DMS153 treated with DMSO at 0.1 percent for 48 hours (cell line): ENCODE measurements at regions not wholly inside any gene's neighbourhood (a gene's known extent, or its start where the extent isn't known, plus 50 kb on each side); places are given as distances from the start of the nearest gene placed in this dataset.
"Not testable (repeated sequence)": the region's sequence is repeated elsewhere in the genome, so short reads cannot be mapped to it uniquely, and the experiment has no call there.

Source experiments
- DNase-seq: peaks from one replicate; lab custom pipeline; 2025; ENCODE audit not compliant: unreplicated experiment; lab: John Stamatoyannopoulos, UW

DNA sequence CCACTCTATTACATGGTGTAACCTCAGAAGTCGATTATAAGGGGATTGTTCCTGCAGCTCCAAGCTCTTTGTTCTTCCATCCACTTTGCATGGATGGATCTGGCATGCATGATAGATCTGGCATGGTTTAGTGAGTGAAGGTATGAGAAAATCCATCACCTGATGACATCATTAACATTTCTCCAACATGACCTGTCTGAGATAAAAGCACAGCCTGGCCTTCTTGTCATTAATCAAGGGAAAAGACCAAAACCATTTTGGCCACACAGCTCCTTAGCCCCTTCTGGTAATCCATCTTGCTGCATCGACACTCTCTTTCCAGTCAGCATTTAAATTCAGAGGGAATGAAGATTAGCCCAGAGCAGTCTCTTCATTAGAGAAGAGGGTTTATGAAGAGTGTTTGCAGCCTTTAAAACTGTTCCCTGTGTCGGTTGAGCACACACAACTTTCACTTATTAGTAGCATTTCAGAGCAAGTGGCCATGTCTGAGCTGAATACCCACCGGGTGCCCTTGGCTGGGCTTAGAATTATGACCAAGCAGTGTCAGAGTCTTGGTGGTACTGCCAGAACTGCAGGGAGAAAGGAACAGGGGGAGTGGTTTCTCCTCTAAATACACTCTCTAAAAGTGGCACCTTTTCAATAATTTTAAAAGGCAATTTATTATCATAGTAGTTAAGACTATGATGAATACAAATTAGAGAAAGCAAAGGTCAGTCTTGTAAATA, 246.0 kb downstream of the HAPSTR1 start:
- DNase-seq, result no peak

DNA sequence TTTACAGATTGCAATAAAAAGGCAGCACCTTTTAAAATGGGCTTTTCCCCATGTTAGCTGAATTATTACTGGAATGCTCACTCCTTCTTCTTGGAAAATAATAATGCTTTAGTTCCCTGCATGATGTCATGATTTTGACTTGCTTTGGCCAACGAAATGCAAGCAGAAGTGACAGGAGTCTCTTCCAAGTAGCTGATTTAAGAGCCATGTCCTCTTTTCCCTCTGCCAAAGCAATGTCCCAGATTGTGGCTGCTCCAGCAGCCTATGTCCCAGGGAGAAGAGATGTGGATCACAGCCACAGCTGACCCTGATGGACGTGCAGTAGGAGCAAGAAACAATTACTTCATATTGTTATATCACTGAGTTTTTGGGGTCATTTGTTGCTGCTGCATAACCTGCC, 246.6 kb downstream of the HAPSTR1 start:
- no peak for DNase-seq

- no peak for DNase-seq
Measured at GRCh38 chr16:9338510-9338909, 247.1 kb downstream of the HAPSTR1 start.

DNA sequence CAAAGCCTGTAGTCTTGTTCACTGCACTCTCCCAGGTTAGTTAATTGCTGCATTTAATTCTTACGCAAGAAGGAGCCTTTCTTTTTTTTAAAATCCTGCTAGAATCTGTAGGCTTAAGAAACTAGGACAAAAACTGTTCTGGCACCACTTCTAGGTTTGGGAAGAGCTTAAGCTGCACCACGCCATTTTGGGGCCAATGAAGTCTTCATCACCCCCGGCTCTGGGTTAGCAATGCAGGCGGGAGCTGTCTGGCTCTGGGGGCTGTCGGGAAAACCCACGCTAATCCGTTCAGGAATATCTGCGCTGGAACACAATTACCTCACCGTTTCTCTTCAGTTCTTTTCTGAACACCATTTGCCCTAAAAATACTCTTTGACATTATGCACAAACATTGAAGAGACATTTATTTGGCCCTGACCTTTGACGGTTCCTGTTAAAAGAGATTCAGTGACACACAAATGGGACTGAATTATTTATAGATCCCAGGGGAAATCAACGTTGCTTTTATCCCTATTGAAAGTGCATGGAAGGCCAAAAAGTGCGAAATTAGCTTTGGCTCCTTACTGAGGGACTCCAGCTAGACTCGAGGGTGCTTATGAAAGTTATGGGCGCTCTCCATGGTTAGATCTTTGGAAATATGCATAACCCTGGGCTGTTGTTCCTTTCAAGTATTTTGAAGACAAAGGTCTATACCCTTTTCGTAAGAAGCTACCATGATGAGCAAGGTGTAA, 249.2 kb downstream of the HAPSTR1 start:
- DNase-seq, result peak; percentile 21

DNA sequence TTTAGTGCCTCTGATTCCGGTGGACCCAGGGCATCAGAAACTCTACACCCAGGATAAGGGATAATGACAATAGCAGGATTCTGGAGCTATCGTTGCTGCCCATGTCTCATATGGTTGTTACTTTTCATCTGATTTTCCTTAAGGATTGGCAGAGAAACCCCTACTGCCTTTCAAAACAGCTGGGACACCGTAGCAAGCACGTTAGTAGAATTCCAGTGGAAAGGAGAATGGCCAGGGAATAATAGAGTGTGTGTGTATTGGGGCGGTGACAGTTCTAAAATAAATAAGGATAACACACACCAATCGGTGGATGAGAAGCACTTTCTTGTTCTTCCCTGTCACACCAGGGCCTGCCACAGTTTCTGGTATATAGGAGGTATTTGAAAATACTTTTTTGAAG, 251.8 kb downstream of the HAPSTR1 start:
- no peak for DNase-seq

- DNase-seq, result no peak
Measured at GRCh38 chr16:9344508-9344907, 253.1 kb downstream of the HAPSTR1 start.

- DNase-seq, result no peak
Measured at GRCh38 chr16:9345046-9345445, 253.6 kb downstream of the HAPSTR1 start.

GRCh38 chr16:9345880-9346279, 254.4 kb downstream of the HAPSTR1 start:
- DNase-seq, result no peak

GRCh38 chr16:9348912-9349311, 257.5 kb downstream of the HAPSTR1 start:
- no peak for DNase-seq

GRCh38 chr16:9349373-9349960, 258.0 kb downstream of the HAPSTR1 start:
- not testable (repeated sequence) for DNase-seq

DNA sequence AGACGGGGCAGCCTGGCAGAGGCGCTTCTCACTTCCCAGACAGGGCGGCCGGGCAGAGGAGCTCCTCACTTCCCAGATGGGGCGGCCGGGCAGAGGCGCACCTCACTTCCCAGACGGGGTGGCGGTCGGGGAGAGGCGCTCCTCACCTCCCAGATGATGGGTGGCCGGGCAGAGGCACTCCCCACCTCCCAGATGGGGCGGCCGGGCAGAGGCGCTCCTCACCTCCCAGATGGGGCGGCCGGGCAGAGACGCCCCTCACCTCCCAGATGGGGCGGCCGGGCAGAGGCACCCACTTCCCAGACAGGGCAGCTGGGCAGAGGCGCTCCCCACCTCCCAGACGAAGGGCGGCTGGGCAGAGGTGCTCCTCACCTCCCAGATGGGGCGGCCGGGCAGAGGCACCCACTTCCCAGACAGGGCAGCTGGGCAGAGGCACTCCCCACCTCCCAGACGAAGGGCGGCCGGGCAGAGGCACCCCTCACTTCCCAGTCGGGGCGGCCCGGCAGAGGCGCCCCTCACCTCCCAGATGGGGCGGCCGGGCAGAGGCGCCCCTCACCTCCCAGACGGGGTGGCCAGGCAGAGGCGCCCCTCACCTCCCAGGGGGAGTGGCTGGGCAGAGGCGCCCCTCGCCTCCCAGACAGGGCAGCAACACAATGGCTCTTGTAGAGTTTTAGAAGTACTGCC, 258.8 kb downstream of the HAPSTR1 start:
- DNase-seq, result not testable (repeated sequence)

GRCh38 chr16:9351440-9351839, 260.0 kb downstream of the HAPSTR1 start:
- DNase-seq, result no peak

GRCh38 chr16:9351841-9352434, 260.5 kb downstream of the HAPSTR1 start:
- DNase-seq, result no peak

DNA sequence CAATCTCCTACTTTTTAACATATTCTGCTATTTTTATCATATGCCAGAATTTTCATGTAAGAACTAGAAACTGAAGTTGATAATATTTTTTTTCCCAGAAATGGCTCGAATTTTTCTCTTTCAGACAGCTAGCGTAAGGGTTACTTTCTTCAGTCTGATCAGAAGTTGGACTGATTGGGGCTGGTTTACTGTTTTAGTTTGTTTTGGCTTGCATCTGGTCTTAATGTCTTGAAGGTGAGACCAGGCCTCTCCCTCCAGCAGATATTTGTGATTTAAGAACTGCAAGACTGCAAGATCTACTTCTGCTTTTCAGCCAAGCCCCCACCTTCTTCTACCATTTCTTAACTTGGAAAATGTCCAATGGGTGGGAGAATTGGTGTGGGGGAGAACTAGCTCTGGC, 266.4 kb downstream of the HAPSTR1 start:
- DNase-seq, result no peak

DNA sequence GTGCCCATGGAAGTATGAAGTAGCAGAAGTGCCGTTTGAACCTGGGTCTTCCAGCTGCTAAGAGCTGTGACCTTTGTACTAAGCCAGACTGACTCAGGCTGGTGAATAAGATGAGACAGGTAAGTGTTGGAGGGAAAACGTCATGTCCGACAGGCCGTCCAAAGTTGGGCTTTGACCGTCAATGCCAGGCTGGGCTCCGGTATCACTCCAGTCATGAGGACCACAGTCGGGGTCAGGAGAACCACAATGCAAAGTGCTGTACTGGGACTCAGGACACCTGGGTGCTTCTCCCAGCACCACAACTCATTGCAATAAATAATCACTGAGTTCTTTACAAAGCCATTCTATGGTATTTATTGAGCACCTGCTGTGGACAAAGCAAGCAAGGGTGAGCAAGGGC, 268.6 kb downstream of the HAPSTR1 start:
- no peak for DNase-seq

- DNase-seq, result no peak
Measured at GRCh38 chr16:9362050-9362449, 270.6 kb downstream of the HAPSTR1 start.

DNA sequence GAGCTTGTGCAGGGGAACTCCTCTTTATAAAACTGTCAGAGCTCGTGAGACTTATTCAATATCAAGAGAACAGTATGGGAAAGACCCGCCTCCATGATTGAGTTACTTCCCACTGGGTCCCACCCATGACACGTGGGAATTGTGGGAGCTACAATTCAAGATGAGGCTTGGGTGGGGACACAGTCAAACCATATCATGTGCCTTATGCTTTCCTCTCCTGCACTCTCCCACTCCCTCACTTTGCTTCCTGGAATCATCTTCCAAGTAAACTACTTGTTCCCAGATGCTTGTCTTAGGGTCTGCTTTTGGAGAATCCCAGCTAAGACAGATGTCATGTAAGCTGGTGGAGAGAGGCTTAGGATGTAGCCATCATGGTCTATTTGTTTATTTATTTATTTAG, 271.2 kb downstream of the HAPSTR1 start:
- no peak for DNase-seq

DNA sequence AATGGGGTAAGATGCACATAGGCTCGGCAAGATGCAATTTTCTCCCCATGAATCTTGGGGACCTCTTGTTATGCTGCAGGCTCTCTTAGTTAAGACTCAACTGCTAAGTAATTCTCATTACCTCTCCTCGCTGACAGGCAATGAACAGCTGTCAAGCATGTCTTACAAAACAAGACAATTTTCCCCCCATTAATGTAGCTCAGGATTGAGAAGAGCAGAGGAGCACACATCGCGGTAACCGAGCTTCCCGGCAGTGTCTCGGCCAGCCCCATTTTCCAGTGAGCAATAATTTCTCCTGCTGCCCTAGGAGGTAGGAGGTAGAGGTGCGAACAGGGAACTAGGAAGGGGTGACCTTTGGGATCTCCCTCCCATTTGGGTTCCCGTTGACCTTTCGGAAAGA, 272.1 kb downstream of the HAPSTR1 start:
- no peak for DNase-seq

DNA sequence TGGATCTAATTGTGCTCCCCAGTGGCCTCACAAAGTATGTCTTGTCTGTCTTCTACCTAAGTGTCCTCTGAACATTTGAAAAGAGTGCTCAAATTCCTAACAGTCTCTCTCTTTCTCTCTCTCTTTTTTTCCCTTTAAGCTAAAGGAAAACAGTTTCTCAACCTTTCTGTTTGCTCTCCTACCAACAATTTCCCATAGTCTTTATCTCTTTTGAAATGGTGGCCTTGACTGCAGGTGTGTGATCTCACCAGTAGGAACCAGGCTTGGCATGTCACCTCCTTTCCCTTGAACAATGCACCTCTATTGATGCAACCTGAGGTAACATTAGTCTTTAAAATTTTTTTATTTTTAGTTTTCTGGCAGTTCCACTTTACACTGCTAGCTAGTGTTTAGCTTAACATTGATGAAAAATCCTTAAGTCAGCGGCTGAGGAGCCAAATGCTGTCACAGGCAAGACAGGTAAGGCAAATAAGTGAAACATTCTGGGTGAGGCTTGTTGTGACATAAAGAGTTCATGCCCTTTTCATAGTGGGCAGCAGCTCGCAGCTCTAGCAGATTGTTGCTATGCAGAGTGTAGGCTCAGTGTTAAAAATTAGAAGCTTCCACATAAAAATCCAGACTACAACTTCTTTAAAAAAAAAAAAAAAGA, 273.4 kb downstream of the HAPSTR1 start:
- DNase-seq, result no peak

DNA sequence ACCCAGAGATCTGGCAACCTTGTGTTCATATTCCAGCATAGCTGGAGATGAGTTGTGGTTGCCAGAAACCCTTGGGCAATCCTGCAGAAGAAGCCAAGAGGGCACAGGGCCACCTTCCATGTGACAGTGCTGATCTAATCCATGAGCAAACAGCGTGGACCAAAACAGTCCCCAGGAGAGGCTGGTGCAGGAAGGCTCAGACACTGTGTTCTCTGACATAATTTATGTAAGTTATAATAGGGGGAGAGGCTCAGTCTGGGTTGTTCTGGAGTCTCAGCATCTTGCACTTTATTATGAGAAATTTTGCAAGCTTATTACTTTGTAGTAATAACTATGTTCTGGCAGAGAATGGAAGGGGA, 273.9 kb downstream of the HAPSTR1 start:
- peak; percentile 18 for DNase-seq
